ENCODE measurements at regions not wholly inside any gene's neighbourhood (a gene's known extent, or its start where the extent isn't known, plus 50 kb on each side); places are given as distances from the start of the nearest gene placed in this dataset.
"Not testable (repeated sequence)": the region's sequence is repeated elsewhere in the genome, so short reads cannot be mapped to it uniquely, and the experiment has no call there.

GRCh38 chr3:181521831-181522230 is 189.9 kb upstream of the SOX2 start:
- DNase-seq: no peak

GRCh38 chr3:181518222-181518621 is 193.5 kb upstream of the SOX2 start:
- DNase-seq: no peak

GRCh38 chr3:181512787-181513186 is 198.9 kb upstream of the SOX2 start:
- no peak for DNase-seq

GRCh38 chr3:181510500-181510899 is 201.2 kb upstream of the SOX2 start:
- DNase-seq: no peak

GRCh38 chr3:181497358-181497757 is 214.4 kb upstream of the SOX2 start:
- DNase-seq: no peak

GRCh38 chr3:181493423-181493822 is 218.3 kb upstream of the SOX2 start:
- no peak for DNase-seq

- DNase-seq: no peak
Measured at GRCh38 chr3:181488536-181488935, 223.2 kb upstream of the SOX2 start.

GRCh38 chr3:181487236-181487978 is 224.3 kb upstream of the SOX2 start:
- DNase-seq: no peak

DNA sequence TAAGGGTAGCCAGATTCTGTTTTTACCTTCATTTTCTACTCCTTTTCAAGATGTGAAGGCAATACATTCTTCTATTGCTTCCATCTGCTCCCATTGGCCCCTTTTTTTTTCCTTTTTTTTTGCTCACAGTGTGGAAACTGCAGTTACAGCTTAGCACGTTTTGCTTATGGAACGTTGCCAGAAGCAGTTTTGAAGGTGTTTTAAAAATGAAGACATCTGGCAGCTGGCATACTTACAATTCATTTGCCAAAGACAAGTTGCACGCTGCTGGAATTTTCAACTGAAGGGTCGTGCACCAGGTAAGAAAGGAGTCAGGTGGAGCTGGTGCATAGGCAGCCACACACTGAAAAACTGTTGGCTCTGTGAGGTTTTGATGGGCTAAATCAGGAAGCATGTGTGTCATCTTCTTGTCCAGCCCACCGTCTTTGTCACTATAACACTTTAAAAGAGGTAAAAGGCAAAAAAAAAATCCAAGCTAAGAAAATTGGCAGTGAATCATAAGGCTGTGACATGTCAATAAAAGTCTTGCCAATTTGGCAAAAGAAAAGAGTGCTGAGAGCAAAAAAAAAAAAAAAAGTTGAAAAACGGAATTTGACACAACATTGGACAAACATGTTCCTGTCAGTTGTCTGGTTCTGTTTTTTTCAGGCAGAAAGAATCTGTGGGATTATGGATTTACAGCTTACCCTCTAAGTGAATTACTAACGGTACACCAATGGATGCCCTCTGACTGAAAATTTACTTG is 225.4 kb upstream of the SOX2 start:
- no peak for DNase-seq

DNA sequence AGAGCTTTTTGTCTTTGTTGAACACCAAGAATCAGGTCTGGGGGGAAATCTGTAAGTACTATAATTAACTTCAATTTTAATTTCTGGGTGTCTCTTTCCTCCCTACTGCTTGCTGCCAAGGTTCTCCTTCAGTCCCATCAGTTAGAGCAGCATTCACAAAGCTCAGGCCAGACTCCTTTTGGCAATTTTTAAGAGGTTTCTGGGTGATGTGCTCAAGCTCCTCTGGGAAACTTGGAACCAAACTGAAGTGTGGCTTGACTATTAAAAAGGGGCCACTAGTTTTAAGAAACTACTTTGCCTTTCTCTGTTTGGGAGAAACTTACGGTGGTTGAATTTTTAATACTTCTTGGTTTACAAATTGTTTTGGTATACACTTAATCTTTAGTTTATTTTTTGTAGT is 227.7 kb upstream of the SOX2 start:
- no peak for DNase-seq

DNA sequence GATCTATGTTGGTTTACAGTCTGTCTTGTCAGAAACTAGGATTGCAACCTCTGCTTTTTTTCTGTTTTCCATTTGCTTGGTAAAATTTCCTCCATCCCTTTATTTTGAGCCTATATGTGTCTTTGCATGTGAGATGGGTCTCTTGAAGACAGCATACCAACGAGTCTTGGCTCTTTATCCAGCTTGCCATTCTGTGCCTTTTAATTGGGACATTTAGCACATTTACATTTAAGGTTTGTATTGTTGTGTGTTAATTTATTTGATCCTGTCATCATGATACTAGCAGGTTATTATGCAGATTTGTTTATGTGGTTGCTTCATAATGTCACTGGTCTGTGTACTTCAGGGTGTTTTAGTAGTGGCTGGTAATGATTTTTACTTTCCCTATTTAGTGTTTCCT is 236.6 kb upstream of the SOX2 start:
- not testable (repeated sequence) for DNase-seq

GRCh38 chr3:181470349-181470748 is 241.4 kb upstream of the SOX2 start:
- no peak for DNase-seq

DNA sequence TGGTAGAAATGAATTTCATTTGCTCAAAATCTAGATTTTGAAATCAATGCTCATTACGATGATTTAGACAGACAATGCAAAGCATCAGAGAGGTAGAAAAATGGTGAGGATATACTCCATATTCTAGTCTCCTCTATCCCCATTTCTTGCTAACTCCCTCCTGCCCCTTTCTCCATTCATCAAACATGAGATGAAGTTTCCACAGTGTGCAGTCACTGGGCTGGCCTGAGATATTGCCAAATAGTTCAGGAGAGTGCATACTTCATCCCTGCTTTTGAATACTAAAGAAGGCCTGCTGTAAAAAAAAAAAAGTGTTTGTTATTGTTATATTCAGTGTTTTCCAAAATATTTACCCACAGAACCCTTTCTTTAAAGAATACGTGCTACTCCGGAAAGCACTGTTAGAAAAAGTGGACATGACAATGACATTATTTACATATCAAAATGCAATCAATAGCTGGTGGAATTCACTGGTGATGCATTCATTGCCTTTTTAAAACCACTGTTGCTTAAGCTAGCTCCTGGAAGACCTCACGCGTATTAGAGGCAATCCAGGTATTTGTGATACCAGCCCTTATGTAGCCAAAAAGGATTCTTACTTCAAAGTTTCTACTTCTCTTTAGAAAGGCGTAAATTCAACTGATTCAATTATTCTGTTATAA is 247.6 kb upstream of the SOX2 start:
- no peak for DNase-seq

- no peak for DNase-seq
Measured at GRCh38 chr3:181461381-181461780, 250.3 kb upstream of the SOX2 start.

DNA sequence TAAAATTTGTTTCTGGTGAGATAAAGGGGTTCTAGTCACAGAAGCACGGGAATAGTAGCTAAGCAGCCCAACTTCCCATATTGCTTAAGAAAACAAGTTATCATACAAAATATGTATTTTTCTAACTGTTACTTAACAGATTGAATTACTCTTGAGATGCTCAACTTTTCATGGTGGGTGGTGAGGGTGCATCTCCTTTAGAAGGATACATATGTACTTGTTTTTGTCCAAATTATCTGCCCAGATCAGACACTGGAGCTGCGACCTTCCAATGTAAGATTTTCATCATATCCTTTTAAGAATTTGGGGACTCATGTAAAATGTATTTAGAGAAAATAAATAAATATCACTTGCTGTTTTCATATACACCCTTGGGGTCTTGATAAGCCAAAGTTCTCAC is 252.2 kb upstream of the SOX2 start:
- DNase-seq: no peak

- DNase-seq: no peak
Measured at GRCh38 chr3:181458857-181459256, 252.9 kb upstream of the SOX2 start.

- DNase-seq: no peak
Measured at GRCh38 chr3:181457756-181458155, 254.0 kb upstream of the SOX2 start.

DNA sequence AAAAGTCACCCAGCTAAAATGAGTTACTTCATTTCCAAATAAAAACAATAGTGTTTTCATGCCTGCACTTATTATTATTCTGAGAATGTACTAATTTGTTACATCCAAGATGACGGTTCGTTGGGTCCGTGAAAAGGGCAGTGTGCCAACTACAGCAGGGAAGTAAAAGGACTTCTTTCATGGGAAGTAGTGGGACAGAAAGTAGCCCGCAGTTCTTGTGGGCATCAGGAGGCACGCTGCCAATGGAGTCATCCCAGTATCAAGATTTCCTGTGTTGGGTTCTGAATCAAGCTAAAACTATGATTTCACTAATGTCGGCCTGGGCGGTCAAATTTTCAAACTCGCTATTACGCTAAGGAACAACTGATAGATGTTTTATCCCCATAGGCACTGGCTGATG is 254.5 kb upstream of the SOX2 start:
- no peak for DNase-seq

DNA sequence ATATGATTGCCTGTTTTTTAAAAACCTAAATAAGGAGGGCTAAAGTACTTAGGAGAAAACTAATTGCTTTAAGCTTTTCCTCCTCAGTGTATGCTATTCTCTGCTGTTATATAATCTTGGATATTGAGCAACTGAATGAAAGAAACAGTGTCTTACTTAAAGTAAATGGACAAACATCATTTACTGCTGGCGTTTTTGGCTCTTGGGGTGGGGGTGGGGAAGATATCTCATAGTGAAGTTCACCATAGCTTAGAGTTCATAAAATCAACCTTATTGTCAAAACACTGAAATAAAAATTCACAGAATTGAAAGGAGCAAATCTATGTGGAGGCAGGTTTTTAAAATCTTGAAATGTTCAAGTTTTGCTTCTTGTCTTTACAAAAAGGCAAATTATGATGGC is 256.4 kb upstream of the SOX2 start:
- DNase-seq: no peak

- no peak for DNase-seq
Measured at GRCh38 chr3:181454451-181455027, 257.2 kb upstream of the SOX2 start.

GRCh38 chr3:181446741-181447140 is 265.0 kb upstream of the SOX2 start:
- no peak for DNase-seq

DNA sequence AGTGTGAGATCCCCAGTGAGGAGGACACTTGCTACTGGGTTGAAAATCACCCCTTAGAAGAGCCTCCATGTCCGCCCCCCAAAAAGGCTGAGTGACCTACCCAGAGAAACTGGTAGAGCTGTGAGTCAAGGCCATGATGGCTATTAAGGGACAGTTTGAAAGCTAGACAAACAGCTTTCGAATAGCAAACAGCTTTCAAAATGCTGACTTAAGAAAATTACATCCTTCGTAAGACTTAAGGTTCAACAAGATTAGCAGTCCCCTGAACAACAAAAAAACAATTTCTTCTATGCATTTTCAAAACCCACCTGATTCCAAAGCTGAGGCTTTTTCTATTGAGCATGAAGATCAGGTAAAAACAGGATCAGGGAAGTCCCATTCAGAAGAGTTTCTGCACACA is 269.7 kb upstream of the SOX2 start:
- no peak for DNase-seq

DNA sequence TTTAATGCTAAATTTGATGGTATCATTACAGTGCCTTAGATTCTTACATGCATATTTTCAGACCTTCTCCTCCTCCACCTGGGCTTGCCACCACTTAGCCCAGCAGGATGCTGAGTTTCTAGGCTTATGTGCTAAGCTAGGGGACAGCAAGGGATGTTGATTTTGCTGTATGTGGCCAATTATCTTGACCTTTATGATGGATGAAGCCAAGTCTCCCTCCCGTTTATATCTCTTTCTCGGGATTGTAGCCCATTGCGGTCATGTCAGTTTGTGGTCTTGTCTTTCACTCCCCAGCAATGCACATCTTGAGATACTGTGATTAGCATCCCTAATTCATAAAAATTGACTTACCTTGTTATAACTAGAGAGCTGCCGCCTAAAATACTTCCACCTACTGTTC is 278.7 kb upstream of the SOX2 start:
- no peak for DNase-seq

- DNase-seq: no peak
Measured at GRCh38 chr3:181431748-181432147, 280.0 kb upstream of the SOX2 start.

All from activated CD4-positive, alpha-beta T cell treated with anti-CD3 and anti-CD28 coated beads for 48 hours (primary cell).